Head of caudate nucleus (tissue), 42 donors: ENCODE measurements at regions not wholly inside any gene's neighbourhood (a gene's known extent, or its start where the extent isn't known, plus 50 kb on each side); places are given as distances from the start of the nearest gene placed in this dataset.
A peak's percentile ranks its signal among the peaks of the same experiment; 100 is the strongest.

ENCODE experiments used
- DNase-seq, 42 donors: peaks; one replicate each; pipeline versions ENCODE4 v3.0.0 to v3.0.0-alpha.2; 2020 to 2021; ENCODE audit warnings: mixed read lengths in 7 of 42
- intact Hi-C: fragments of 100-400 bp; cut with DNase I; formaldehyde crosslinking; loops from one replicate; pipeline ENCODE4 v1.15.0; 2022

DNA sequence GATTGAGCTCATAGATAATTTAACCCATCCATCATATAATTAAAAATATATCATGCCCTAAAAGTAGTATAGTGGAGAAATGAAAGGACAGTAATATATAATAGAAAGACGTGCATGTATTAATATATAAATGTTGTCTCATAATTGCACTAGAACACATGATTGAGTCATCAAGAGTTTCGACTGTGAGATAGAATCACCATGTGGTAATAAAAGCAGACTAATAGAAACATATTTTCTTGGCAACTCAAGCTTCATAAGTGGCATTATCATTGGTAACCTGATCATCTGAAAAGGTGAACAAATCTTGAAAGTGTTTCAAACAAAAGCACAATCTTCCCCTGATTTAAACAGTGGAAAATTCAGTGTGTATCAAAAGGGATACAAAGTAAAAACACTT, 188.8 kb downstream of the CYRIA start:
- no peak for DNase-seq
- intact Hi-C loops = no loop called here

DNA sequence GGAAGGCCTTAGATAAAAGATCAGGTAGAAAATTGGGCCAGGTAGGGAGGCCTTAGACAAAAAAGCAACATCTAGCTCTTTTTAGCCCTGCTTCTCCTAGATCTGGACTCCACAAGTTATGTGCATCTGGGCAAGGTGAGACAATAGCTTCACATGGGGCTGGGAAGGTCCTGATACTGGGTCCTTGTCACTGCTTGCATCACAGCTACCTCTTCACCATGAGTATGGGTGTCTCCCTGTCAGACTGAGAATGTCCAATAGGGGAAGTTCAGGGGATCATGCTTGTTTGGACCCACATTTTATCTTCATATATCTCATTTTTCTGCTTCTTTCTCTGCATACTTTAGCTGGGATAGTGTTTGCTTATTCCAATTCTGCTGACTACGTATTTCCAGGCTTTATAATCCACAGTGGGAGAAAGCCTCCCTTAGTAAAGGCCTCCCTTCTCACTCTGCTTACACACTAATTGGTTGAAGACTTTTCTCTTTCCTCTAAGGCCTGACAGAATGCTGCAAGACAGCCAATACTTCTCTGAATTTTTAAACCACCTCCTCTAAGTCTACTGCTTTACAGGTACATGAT, 189.6 kb downstream of the CYRIA start:
- intact Hi-C loops = no loop called here
- DNase-seq = no peak

GRCh38 chr2:16475586-16475985, 190.0 kb downstream of the CYRIA start:
- intact Hi-C loops = no loop called here
- DNase-seq = peak in 13 of 42 donors; percentile 12 to 59 (median 27)

DNA sequence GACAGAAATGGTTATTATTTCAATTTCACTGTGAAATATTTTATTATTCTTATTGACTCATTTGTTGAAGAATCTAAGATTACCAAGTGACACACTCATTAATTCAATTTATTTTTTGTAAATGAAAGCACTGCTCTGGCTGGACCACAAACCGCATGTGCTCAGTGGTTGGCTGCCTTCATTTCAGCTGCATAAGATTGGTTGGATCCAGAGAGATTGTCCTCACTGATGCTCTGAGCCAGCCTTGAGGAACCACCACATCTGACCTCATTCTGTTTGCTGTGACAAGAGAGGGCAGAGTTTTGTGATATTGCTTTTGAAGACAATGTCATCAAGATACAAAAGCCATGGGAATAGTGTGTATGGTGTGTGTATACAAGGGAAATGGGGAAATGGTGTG, 192.1 kb downstream of the CYRIA start:
- DNase-seq = no peak
- intact Hi-C loops = no loop called here

DNA sequence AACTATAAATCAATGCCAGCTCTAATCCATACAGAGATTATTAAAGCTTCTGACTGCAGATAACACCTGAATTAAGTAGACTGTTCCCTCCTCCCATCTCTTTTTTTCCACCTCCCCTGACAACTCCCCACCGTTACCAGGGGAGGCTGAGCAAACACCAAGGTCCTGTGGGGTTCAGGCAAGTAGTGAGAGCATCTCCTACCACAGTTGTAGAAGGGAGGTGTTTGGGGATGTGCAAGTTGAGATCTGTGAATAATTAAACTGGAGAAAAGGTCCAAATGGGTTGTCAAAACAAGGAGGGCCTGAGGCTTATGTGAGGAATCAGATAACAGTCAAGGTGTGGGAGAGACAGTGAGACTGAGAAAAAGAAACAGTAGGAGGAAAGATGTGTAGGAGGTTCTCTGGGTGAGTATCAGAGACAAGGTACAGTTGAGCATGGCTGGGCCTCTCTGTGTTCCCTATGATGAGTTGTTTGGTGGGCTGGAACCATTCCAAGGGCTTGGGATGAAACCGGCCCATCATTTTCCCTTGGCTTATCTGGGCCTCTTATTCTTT, 194.6 kb downstream of the CYRIA start:
- intact Hi-C loops = no loop called here
- DNase-seq = peak in 5 of 42 donors; percentile 2 to 45 (median 15)

- intact Hi-C loops = no loop called here
- no peak for DNase-seq
Observed at GRCh38 chr2:16466821-16467151, 198.8 kb downstream of the CYRIA start.

- intact Hi-C loops = no loop called here
- DNase-seq = no peak
Observed at GRCh38 chr2:16466133-16466820, 199.4 kb downstream of the CYRIA start.

DNA sequence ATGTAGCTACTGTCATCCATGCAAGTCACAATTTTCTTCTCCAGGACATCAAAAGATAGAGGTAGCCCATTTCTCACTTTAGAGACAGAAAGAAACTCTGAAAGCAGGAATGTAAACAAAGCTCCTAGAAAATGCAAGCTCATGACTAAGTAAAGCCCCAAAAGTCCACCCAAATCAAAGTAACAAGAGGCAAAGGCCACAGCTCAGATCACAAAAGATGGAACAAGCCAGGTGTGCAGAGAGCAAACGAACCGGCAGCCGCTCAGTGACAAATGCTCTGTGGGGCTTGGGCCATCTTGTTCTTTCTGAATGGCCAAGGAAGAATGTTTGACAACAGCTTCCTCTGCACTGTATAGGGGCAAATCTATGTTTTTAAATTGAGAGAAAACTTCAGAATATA, 201.0 kb downstream of the CYRIA start:
- no peak for DNase-seq
- intact Hi-C loops = no loop called here

GRCh38 chr2:16462958-16463357, 202.7 kb downstream of the CYRIA start:
- intact Hi-C loops = no loop called here

GRCh38 chr2:16461672-16462071, 204.0 kb downstream of the CYRIA start:
- intact Hi-C loops = no loop called here
- DNase-seq = no peak

More at GRCh38 chr2:16462958-16463357, 202.7 kb downstream of the CYRIA start:
- DNase-seq = no peak

DNA sequence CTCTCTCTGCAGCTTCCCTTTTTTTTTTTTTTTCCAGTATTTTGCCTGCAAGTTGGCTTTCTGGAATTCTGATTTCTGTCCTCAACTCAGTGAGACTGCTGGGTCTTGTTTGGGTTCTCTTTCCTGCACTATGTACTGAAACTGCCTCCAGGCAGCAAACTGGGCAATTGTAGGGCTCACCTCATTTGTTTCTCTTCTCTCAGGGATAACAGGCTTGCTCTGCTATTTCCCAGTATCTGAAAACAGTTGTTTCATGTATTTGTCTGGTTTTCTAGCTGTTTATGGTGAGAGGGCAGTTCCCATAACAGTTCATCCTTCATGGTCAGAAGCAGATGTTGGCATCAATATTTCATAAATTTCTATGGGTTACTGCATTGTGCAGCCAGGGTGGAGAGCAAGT, 206.0 kb downstream of the CYRIA start:
- no peak for DNase-seq
- intact Hi-C loops = no loop called here

DNA sequence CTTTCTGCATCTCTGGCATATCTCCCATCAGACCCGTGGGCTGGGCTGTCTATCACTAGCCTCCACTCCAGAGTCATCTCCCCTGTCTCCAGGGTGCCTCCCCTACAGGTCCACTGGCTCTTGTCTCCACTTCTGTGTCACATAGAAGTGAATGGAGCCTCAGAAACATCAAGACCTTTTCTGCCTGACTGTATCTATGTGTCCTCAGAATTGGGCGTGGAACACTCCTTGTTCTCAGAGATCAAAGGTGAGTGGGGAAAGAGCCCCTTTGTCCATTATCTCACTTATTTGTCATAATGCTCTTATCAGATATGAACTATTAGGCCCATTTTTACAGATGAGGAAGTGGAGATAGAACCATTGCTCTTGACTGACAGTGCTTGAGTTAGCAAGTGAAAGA, 211.0 kb downstream of the CYRIA start:
- intact Hi-C loops = no loop called here
- DNase-seq = no peak

DNA sequence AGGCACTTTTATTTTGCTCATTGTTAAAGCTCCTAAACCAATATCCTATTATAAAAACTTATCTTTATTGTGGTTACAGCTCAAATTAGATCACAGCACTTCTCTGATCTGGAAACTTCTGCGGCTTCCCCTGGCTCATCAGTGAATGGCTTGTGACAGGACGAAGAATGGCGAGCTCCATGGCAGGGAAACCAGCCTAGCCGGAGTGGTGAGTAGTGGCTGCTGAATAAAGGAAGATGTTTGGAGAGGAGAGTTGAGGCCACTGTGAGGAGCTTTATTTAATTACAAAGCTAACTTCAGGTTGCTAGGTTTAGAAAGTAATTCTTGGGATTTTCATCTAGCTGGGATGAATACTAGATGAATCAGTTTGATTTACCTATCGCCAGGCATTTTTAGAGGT, 213.5 kb downstream of the CYRIA start:
- no peak for DNase-seq
- intact Hi-C loops = no loop called here

GRCh38 chr2:16446706-16447105, 218.9 kb downstream of the CYRIA start:
- intact Hi-C loops = no loop called here
- no peak for DNase-seq

GRCh38 chr2:16442971-16443370, 222.7 kb downstream of the CYRIA start:
- DNase-seq = no peak
- intact Hi-C loops = no loop called here

DNA sequence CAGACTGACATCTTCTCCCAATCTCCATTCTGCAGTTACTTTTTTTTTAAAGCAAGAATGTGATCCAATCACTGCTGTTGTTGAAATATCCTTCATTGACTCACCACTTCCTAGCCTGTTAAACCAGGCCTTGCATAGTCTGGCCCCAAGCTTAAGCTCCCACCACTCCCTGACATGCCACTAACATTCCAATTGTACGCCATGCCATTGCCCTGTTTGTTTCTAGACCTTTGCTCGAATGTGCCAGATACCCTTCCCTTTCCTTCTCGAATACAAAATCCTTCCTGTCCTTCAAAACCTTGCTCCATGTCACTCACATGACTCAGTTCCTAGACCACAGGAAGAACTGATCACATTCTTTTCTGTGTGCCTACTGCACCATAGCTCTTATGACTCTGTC, 224.2 kb downstream of the CYRIA start:
- intact Hi-C loops = no loop called here
- no peak for DNase-seq

DNA sequence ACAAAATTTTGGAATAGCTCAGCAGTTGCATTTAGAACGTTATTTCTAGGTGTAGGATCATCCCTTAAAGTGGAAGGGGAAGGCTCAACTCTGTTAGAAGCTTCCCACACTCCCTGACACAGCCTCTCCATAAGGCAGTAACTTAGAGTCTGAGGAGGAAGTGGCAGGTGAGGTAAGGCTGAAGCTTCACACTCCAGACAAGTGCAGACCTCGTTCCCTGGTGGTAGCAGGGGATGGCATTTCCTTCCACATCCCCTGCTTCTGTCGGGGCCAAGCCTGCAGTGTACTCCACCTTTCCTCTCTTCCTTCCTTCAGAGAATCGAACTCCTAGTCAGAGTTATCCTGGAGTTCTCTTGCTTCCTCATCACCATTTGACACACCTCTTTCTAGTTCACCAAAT, 224.7 kb downstream of the CYRIA start:
- intact Hi-C loops = no loop called here

GRCh38 chr2:16438613-16439321, 226.9 kb downstream of the CYRIA start:
- no peak for DNase-seq
- intact Hi-C loops = no loop called here

More for the DNA sequence above, 224.7 kb downstream of the CYRIA start:
- DNase-seq = no peak

DNA sequence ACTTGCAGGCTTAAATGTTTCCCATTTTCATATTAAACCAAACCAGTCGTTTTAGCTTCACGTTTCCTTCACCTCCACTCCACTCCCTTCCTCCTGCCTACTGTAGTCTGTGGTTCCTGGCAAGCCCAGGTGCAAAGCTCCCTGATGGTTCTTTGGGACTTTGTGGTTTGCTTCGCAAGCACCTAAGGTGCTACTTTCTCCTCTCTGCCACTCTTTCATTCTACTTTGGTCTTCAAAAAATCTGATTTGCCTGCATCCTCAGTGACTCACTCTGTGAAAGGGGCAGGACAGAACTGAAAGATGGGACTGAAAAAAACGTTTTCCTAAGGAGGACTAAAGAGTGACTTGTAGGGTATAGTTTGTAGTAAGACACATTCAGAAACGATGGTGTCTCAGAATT, 228.4 kb downstream of the CYRIA start:
- intact Hi-C loops = no loop called here
- no peak for DNase-seq

DNA sequence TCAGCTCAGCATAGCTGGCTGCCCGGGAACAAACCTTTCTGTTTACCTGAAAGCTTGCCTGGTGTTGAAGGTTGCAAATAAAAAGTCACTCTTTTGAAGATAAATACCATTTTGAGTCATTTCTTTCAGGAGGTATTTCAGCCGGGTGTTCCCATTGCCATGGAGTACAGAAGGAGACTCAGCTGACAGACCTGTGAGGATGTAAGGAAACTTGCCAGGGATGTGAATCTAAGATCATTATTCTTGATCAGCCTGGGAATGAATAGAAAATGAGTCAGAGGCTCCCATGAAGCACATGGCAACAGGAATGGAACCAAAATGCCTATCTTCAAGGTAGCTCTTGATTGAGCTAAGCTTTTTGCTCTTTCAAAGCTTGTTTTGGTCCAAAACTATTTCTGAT, 231.2 kb downstream of the CYRIA start:
- peak in 7 of 42 donors; percentile 6 to 42 (median 14) for DNase-seq
- intact Hi-C loops = no loop called here
